ENCODE measurements at regions not wholly inside any gene's neighbourhood (a gene's known extent, or its start where the extent isn't known, plus 50 kb on each side); places are given as distances from the start of the nearest gene placed in this dataset.

DNA sequence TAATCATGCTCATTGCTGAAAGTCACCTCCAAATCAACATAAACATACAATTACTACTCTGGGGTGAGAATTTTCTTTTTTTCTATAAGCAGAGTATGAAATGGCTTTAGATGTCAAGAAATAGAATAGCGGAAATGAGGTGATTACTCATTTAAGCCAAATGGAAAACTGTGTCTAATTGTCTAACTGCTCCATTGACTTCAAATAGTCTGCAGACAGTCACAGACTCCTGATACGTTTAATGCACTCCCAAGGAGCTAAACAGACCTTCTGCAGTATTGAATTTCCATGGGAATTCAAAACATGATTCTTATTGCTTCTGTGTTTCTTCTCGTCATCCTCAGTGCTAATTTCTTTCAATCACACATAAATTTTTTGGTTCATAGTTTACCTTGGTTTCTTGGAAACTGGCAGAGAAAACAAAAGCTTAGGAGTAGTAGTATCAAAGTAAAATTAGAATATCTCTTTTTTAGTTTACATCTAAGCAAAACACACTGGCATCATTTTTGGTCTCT is 865.2 kb upstream of the SLC10A2 start:
- H3K4me1 ChIP-seq: no peaks in the 10 kb centered on the region

DNA sequence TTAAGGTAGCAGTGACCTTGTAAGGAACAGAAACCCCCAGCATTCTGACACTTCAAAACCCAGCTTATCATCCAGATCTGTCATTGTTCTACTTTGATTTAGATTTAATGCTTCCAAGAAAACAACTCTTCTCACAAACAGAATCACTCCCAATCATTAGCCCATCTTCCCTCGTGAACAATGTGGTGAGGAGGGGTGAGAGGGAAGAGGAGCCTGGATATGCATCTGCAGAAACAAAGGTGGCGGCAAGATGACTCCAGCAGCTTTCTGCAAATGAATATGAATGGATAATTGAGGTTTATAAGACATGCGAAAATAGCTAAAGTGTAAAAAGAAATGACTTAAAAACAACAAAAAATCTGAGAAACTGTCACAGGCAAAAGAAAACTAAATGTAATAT is 859.9 kb upstream of the SLC10A2 start:
- no peaks in the 10 kb centered on the region for H3K9me3 ChIP-seq
- H3K36me3 ChIP-seq: no peaks in the 10 kb centered on the region
- H3K4me1 ChIP-seq: no peaks in the 10 kb centered on the region
- DNase-seq (ENCODE audit: extremely low spot score in 2 of 2): no peak
- no peak overlapping the region for H3K4me3 ChIP-seq
- H3K27me3 ChIP-seq: no peaks in the 10 kb centered on the region
- H3K27ac ChIP-seq: no peak overlapping the region
- intact Hi-C loops (cut with DNase I): no loop called here
- TF ChIP-seq, protein P1, sequence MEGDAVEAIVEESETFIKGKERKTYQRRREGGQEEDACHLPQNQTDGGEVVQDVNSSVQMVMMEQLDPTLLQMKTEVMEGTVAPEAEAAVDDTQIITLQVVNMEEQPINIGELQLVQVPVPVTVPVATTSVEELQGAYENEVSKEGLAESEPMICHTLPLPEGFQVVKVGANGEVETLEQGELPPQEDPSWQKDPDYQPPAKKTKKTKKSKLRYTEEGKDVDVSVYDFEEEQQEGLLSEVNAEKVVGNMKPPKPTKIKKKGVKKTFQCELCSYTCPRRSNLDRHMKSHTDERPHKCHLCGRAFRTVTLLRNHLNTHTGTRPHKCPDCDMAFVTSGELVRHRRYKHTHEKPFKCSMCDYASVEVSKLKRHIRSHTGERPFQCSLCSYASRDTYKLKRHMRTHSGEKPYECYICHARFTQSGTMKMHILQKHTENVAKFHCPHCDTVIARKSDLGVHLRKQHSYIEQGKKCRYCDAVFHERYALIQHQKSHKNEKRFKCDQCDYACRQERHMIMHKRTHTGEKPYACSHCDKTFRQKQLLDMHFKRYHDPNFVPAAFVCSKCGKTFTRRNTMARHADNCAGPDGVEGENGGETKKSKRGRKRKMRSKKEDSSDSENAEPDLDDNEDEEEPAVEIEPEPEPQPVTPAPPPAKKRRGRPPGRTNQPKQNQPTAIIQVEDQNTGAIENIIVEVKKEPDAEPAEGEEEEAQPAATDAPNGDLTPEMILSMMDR (IDR thresholded peaks at IDR 0.05): no peak
- TF ChIP-seq POLR2A (IDR thresholded peaks at IDR 0.05): no peak
- no peak for TF ChIP-seq POLR2AphosphoS5 (IDR thresholded peaks at IDR 0.05; ENCODE audit: insufficient read depth in 1 of 2, low read depth in 1 of 2)

More for the DNA sequence above, 865.2 kb upstream of the SLC10A2 start:
- Histone ChIP-seq H3K36me3 (no peaks in the 10 kb centered on the region), H3K4me3 (no peak overlapping the region), H3K27ac (no peak overlapping the region), H3K27me3 (no peaks in the 10 kb centered on the region), H3K9me3 (no peaks in the 10 kb centered on the region)
- intact Hi-C loops (cut with DNase I): no loop called here
- no peak for DNase-seq (ENCODE audit: extremely low spot score in 2 of 2)
- TF ChIP-seq, protein P1 (IDR thresholded peaks at IDR 0.05): no peak
- TF ChIP-seq POLR2A (IDR thresholded peaks at IDR 0.05): no peak
- TF ChIP-seq POLR2AphosphoS5 (IDR thresholded peaks at IDR 0.05; ENCODE audit: insufficient read depth in 1 of 2, low read depth in 1 of 2): no peak

- TF ChIP-seq, protein P1 (IDR thresholded peaks at IDR 0.05): no peak
- no peak for TF ChIP-seq POLR2AphosphoS5 (IDR thresholded peaks at IDR 0.05; ENCODE audit: insufficient read depth in 1 of 2, low read depth in 1 of 2)
- TF ChIP-seq POLR2A (IDR thresholded peaks at IDR 0.05): no peak
- no peak for DNase-seq (ENCODE audit: extremely low spot score in 2 of 2)
- Histone ChIP-seq H3K36me3 (no peaks in the 10 kb centered on the region), H3K4me3 (no peak overlapping the region), H3K9me3 (no peaks in the 10 kb centered on the region), H3K27me3 (no peaks in the 10 kb centered on the region), H3K4me1 (no peaks in the 10 kb centered on the region), H3K27ac (no peak overlapping the region)
- intact Hi-C loops (cut with DNase I): no loop called here
Measured at GRCh38 chr13:103908911-103909310, 842.7 kb upstream of the SLC10A2 start.

- DNase-seq (ENCODE audit: extremely low spot score in 2 of 2): no peak
- Histone ChIP-seq H3K9me3 (no peaks in the 10 kb centered on the region), H3K27ac (no peak overlapping the region), H3K4me1 (no peaks in the 10 kb centered on the region), H3K27me3 (no peaks in the 10 kb centered on the region), H3K4me3 (no peak overlapping the region), H3K36me3 (no peaks in the 10 kb centered on the region)
- TF ChIP-seq, protein P1 (IDR thresholded peaks at IDR 0.05): no peak
- TF ChIP-seq POLR2A (IDR thresholded peaks at IDR 0.05): no peak
- TF ChIP-seq POLR2AphosphoS5 (IDR thresholded peaks at IDR 0.05; ENCODE audit: insufficient read depth in 1 of 2, low read depth in 1 of 2): no peak
- intact Hi-C loops (cut with DNase I): no loop called here
Measured at GRCh38 chr13:103908274-103908673, 842.1 kb upstream of the SLC10A2 start.

GRCh38 chr13:103903790-103904189 is 837.6 kb upstream of the SLC10A2 start:
- Histone ChIP-seq H3K4me1 (no peaks in the 10 kb centered on the region), H3K36me3 (no peaks in the 10 kb centered on the region), H3K27ac (no peak overlapping the region), H3K9me3 (no peaks in the 10 kb centered on the region), H3K4me3 (no peak overlapping the region), H3K27me3 (no peaks in the 10 kb centered on the region)
- no peak for DNase-seq (ENCODE audit: extremely low spot score in 2 of 2)
- intact Hi-C loops (cut with DNase I): no loop called here
- TF ChIP-seq POLR2AphosphoS5 (IDR thresholded peaks at IDR 0.05; ENCODE audit: insufficient read depth in 1 of 2, low read depth in 1 of 2) (no peak), POLR2A (IDR thresholded peaks at IDR 0.05) (no peak)
- TF ChIP-seq, protein P1 (IDR thresholded peaks at IDR 0.05): no peak

Measured in vagina (tissue), 2 donors.